Stimulated activated CD8-positive, alpha-beta memory T cell treated with anti-CD3 and anti-CD28 coated beads, Interleukin-15, amount 100 ng/mL, for 4 hours (primary cell): ENCODE measurements at regions not wholly inside any gene's neighbourhood (a gene's known extent, or its start where the extent isn't known, plus 50 kb on each side); places are given as distances from the start of the nearest gene placed in this dataset.

Source experiments
- DNase-seq, 2 donors: peaks; one replicate each; pipeline ENCODE4 v3.0.0-alpha.2; 2020; ENCODE audit warnings: low read depth in 2 of 2

- no peak for DNase-seq
These were observed 281.2 kb downstream of the BRINP1 start for GRCh38 chr9:119088002-119088547.

GRCh38 chr9:119091074-119091473, 278.2 kb downstream of the BRINP1 start:
- DNase-seq = no peak

- no peak for DNase-seq
These were observed 277.1 kb downstream of the BRINP1 start for GRCh38 chr9:119092125-119092524.

DNA sequence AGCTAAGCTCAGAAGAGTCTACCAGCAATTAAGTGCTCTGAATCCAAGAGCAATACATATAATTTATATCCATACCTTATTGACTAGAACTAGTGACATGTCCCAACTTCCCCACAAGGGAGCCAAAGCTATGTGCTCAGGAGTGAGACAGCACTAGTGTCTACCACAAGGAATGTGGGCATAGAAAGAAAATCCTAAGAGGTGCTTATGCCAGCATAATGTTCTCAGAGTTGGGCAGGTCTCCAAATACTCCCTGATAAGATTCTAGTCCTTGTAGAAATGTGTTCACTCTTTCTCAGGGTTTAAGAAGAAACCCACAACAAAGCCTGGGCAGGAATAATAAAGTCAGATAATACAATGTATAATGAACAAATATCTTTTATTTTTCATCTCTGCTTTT, 275.1 kb downstream of the BRINP1 start:
- DNase-seq = no peak

DNA sequence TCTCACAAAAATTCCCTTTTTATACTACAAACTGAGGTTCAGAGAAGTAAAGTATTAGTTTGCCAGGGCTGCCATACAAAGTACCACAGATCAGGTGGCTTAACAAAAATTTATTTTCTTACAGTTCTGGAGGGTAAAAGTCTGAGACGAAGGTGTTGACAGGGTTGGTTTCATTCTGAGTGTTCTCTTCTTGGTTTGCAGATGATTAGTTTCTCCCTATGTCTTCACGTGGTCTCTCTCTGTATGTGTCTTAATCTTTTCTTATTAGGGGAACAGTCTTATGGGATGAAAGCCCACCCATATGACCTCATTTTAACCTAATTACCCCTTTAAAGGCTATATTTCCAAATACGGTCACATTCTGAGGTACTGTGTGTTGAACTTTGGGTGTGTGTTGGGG, 274.2 kb downstream of the BRINP1 start:
- DNase-seq = no peak

DNA sequence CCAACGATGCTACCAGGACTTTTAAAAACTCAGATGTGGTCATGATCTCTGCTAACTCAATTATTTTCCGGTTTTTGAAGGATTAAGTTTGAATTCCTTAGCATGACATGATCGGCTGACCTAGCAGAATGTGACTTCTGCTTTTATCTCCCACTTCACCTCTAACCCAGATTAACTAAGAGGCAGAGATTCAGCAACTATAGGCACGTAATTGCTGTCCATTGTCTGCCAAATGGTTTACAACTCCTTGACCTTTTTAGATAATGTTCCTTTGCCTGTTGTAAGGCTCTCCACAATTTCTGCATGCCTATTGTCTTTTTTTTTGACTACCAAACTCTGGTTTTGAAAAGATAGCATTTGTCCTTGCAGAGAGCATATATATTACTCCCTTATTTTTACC, 268.2 kb downstream of the BRINP1 start:
- DNase-seq = no peak

- DNase-seq = no peak
These were observed 254.6 kb downstream of the BRINP1 start for GRCh38 chr9:119114681-119115080.
